Nephron progenitor cell (in vitro differentiated cells): ENCODE measurements at regions not wholly inside any gene's neighbourhood (a gene's known extent, or its start where the extent isn't known, plus 50 kb on each side); places are given as distances from the start of the nearest gene placed in this dataset.

Experiments
- DNase-seq: peaks from one replicate; pipeline ENCODE4 v3.0.0; 2021
- H3K27ac Mint-ChIP-seq: 2 replicates; pipeline ENCODE4 v1.8.0; 2021; ENCODE audit warnings: mild to moderate bottlenecking, moderate library complexity, mixed read lengths
- H3K27me3 Mint-ChIP-seq: 2 replicates; pipeline ENCODE4 v1.8.0; 2021; ENCODE audit warnings: mild to moderate bottlenecking, low read depth, mixed read lengths; ENCODE audit not compliant: poor library complexity
- H3K36me3 Mint-ChIP-seq: 2 replicates; pipeline ENCODE4 v1.8.0; 2021; ENCODE audit warnings: low read depth, mixed read lengths
- H3K4me1 Mint-ChIP-seq: 2 replicates; pipeline ENCODE4 v1.8.0; 2021; ENCODE audit warnings: mixed read lengths
- H3K4me3 Mint-ChIP-seq: 2 replicates; pipeline ENCODE4 v1.8.0; 2021; ENCODE audit warnings: mild to moderate bottlenecking, moderate library complexity, mixed read lengths
- H3K9me3 Mint-ChIP-seq: 2 replicates; pipeline ENCODE4 v1.8.0; 2021; ENCODE audit warnings: mild to moderate bottlenecking, moderate library complexity, mixed read lengths
- CTCF ChIP-seq: fragments of 200-600 bp; sonication (generic); IDR thresholded peaks from 2 replicates; pipeline ENCODE4 v1.5.0; 2021; ENCODE audit warnings: antibody characterized with exemption

GRCh38 chr1:94697839-94698238, 122.3 kb upstream of the SLC44A3 start:
- H3K27me3 Mint-ChIP-seq, result peaks cover 8% of the 10 kb centered on the region
- TF ChIP-seq CTCF, result no peak
- H3K4me3 Mint-ChIP-seq, result no peak overlapping the region
- H3K36me3 Mint-ChIP-seq, result peaks cover 6% of the 10 kb centered on the region
- no peak overlapping the region for H3K27ac Mint-ChIP-seq
- peaks cover 6% of the 10 kb centered on the region for H3K9me3 Mint-ChIP-seq
- no peak for DNase-seq
- peaks cover 27% of the 10 kb centered on the region for H3K4me1 Mint-ChIP-seq

- peaks cover 9% of the 10 kb centered on the region for H3K4me1 Mint-ChIP-seq
- no peak for TF ChIP-seq CTCF
- no peak overlapping the region for H3K27ac Mint-ChIP-seq
- H3K4me3 Mint-ChIP-seq, result no peak overlapping the region
- no peak for DNase-seq
- H3K9me3 Mint-ChIP-seq, result peaks cover 4% of the 10 kb centered on the region
- H3K27me3 Mint-ChIP-seq, result peaks cover 9% of the 10 kb centered on the region
- H3K36me3 Mint-ChIP-seq, result no peaks in the 10 kb centered on the region
Observed at GRCh38 chr1:94694226-94694915, 125.8 kb upstream of the SLC44A3 start.

GRCh38 chr1:94693435-94693834, 126.7 kb upstream of the SLC44A3 start:
- Mint-ChIP-seq H3K36me3 (no peaks in the 10 kb centered on the region), H3K4me1 (peaks cover 13% of the 10 kb centered on the region), H3K4me3 (no peak overlapping the region), H3K27ac (no peak overlapping the region), H3K27me3 (peaks cover 9% of the 10 kb centered on the region), H3K9me3 (peaks cover 4% of the 10 kb centered on the region)
- DNase-seq, result no peak
- TF ChIP-seq CTCF, result no peak

- no peak for TF ChIP-seq CTCF
- Mint-ChIP-seq H3K9me3 (peaks cover 4% of the 10 kb centered on the region), H3K4me3 (no peak overlapping the region), H3K36me3 (no peaks in the 10 kb centered on the region), H3K4me1 (peaks cover 12% of the 10 kb centered on the region), H3K27me3 (peaks cover 9% of the 10 kb centered on the region), H3K27ac (no peak overlapping the region)
- DNase-seq, result no peak
Observed at GRCh38 chr1:94693029-94693428, 127.1 kb upstream of the SLC44A3 start.

GRCh38 chr1:94688646-94689045, 131.5 kb upstream of the SLC44A3 start:
- H3K27me3 Mint-ChIP-seq, result peaks cover 11% of the 10 kb centered on the region
- H3K4me3 Mint-ChIP-seq, result no peak overlapping the region
- TF ChIP-seq CTCF, result no peak
- H3K9me3 Mint-ChIP-seq, result peaks cover 10% of the 10 kb centered on the region
- no peak for DNase-seq
- H3K4me1 Mint-ChIP-seq, result peaks cover 19% of the 10 kb centered on the region
- no peaks in the 10 kb centered on the region for H3K36me3 Mint-ChIP-seq
- H3K27ac Mint-ChIP-seq, result peak overlapping the region; percentile 30

GRCh38 chr1:94686882-94687281, 133.3 kb upstream of the SLC44A3 start:
- no peak for DNase-seq
- H3K27ac Mint-ChIP-seq, result no peak overlapping the region
- no peak for TF ChIP-seq CTCF

More at GRCh38 chr1:94686882-94687281, 133.3 kb upstream of the SLC44A3 start:
- peaks cover 10% of the 10 kb centered on the region for H3K9me3 Mint-ChIP-seq
- no peaks in the 10 kb centered on the region for H3K36me3 Mint-ChIP-seq
- peaks cover 19% of the 10 kb centered on the region for H3K4me1 Mint-ChIP-seq
- H3K4me3 Mint-ChIP-seq, result no peak overlapping the region
- H3K27me3 Mint-ChIP-seq, result peaks cover 9% of the 10 kb centered on the region
